ENCODE measurements at regions not wholly inside any gene's neighbourhood (a gene's known extent, or its start where the extent isn't known, plus 50 kb on each side); places are given as distances from the start of the nearest gene placed in this dataset.

GRCh38 chr1:201697174-201697573 lies 131.8 kb upstream of the IPO9 start:
- ATAC-seq (no peak), DNase-seq (no peak)
- H3K27me3 ChIP-seq (ENCODE audit: control insufficient read depth, insufficient read depth): no peaks in the 10 kb centered on the region
- no peak overlapping the region for H3K4me3 ChIP-seq (ENCODE audit: low read length)
- peaks cover 42% of the 10 kb centered on the region for H3K4me1 ChIP-seq (ENCODE audit: control insufficient read depth, insufficient read depth, low read length)
- no peaks in the 10 kb centered on the region for H3K9me3 ChIP-seq (ENCODE audit: control insufficient read depth, low read length)
- 89% methylated on average over 4 of the region's 4 CpGs for WGBS
- intact Hi-C loops (cut with DNase I): loop anchor here in 2 of 4 donors (10.0 kb wide), 2 partner anchors 52 to 62 kb away; no protein-coding TSS in a partner anchor
- no peak overlapping the region for H3K27ac ChIP-seq (ENCODE audit: low read length)

- Histone ChIP-seq H3K4me3 (ENCODE audit: low read length) (no peak overlapping the region), H3K4me1 (ENCODE audit: control insufficient read depth, insufficient read depth, low read length) (peaks cover 10% of the 10 kb centered on the region), H3K27me3 (ENCODE audit: control insufficient read depth, insufficient read depth) (no peaks in the 10 kb centered on the region), H3K9me3 (ENCODE audit: control insufficient read depth, low read length) (no peaks in the 10 kb centered on the region), H3K27ac (ENCODE audit: low read length) (no peak overlapping the region)
- DNase-seq: no peak
- ATAC-seq: no peak
- intact Hi-C loops (cut with DNase I): loop anchor here in 1 of 4 donors (5.0 kb wide), 1 partner anchor 140 kb away; no protein-coding TSS in a partner anchor
- WGBS: 95% methylated on average over 2 of the region's 2 CpGs
Observed at GRCh38 chr1:201701831-201702230, 127.1 kb upstream of the IPO9 start.

- ATAC-seq (peak in 1 of 2 donors; percentile 15), DNase-seq (no peak)
- intact Hi-C loops (cut with DNase I): loop anchor here in 1 of 4 donors (5.0 kb wide), 1 partner anchor 141 kb away; no protein-coding TSS in a partner anchor
- H3K27ac ChIP-seq (ENCODE audit: low read length): peak overlapping the region; percentile 5
- WGBS: 50% methylated on average over 2 of the region's 2 CpGs
- H3K4me3 ChIP-seq (ENCODE audit: low read length): no peak overlapping the region
- no peaks in the 10 kb centered on the region for H3K9me3 ChIP-seq (ENCODE audit: control insufficient read depth, low read length)
- peaks cover 5% of the 10 kb centered on the region for H3K4me1 ChIP-seq (ENCODE audit: control insufficient read depth, insufficient read depth, low read length)
- H3K27me3 ChIP-seq (ENCODE audit: control insufficient read depth, insufficient read depth): no peaks in the 10 kb centered on the region
Observed at GRCh38 chr1:201702936-201703335, 126.0 kb upstream of the IPO9 start.

GRCh38 chr1:201703621-201704438 lies 125.1 kb upstream of the IPO9 start:
- H3K4me3 ChIP-seq (ENCODE audit: low read length): no peak overlapping the region

GRCh38 chr1:201704439-201704792 lies 124.5 kb upstream of the IPO9 start:
- Histone ChIP-seq H3K27ac (ENCODE audit: low read length) (no peak overlapping the region), H3K4me1 (ENCODE audit: control insufficient read depth, insufficient read depth, low read length) (peaks cover 5% of the 10 kb centered on the region), H3K9me3 (ENCODE audit: control insufficient read depth, low read length) (no peaks in the 10 kb centered on the region), H3K4me3 (ENCODE audit: low read length) (no peak overlapping the region), H3K27me3 (ENCODE audit: control insufficient read depth, insufficient read depth) (no peaks in the 10 kb centered on the region)
- ATAC-seq (no peak), DNase-seq (no peak)
- 53% methylated on average over 2 of the region's 2 CpGs for WGBS
- intact Hi-C loops (cut with DNase I): loop anchor here (1.0 to 5.0 kb wide), 3 partner anchors 142 to 145 kb away; no protein-coding TSS in a partner anchor

More at GRCh38 chr1:201703621-201704438, 125.1 kb upstream of the IPO9 start:
- WGBS: 24% methylated on average over 23 of the region's 23 CpGs
- H3K27ac ChIP-seq (ENCODE audit: low read length): peak overlapping the region; percentile 68
- no peaks in the 10 kb centered on the region for H3K27me3 ChIP-seq (ENCODE audit: control insufficient read depth, insufficient read depth)
- H3K9me3 ChIP-seq (ENCODE audit: control insufficient read depth, low read length): no peaks in the 10 kb centered on the region
- peaks cover 5% of the 10 kb centered on the region for H3K4me1 ChIP-seq (ENCODE audit: control insufficient read depth, insufficient read depth, low read length)
- intact Hi-C loops (cut with DNase I): loop anchor here (1.0 to 5.0 kb wide), 3 partner anchors 142 to 145 kb away; no protein-coding TSS in a partner anchor
- DNase-seq (peak; percentile 89 to 94 (median 94)), ATAC-seq (peak; percentile 91 to 92)

- Histone ChIP-seq H3K27me3 (ENCODE audit: control insufficient read depth, insufficient read depth) (no peaks in the 10 kb centered on the region), H3K27ac (ENCODE audit: low read length) (no peak overlapping the region), H3K9me3 (ENCODE audit: control insufficient read depth, low read length) (no peaks in the 10 kb centered on the region), H3K4me3 (ENCODE audit: low read length) (no peak overlapping the region), H3K4me1 (ENCODE audit: control insufficient read depth, insufficient read depth, low read length) (peaks cover 8% of the 10 kb centered on the region)
- 91% methylated on average over 9 of the region's 9 CpGs for WGBS
- DNase-seq (no peak), ATAC-seq (no peak)
- intact Hi-C loops (cut with DNase I): loop anchor here in 2 of 4 donors (2.0 kb wide), 1 partner anchor 145 kb away; no protein-coding TSS in a partner anchor
Observed at GRCh38 chr1:201705389-201705788, 123.6 kb upstream of the IPO9 start.

- 59% methylated on average over 1 of the region's 1 CpG for WGBS
- H3K4me3 ChIP-seq (ENCODE audit: low read length): no peak overlapping the region
- peaks cover 11% of the 10 kb centered on the region for H3K4me1 ChIP-seq (ENCODE audit: control insufficient read depth, insufficient read depth, low read length)
- H3K27ac ChIP-seq (ENCODE audit: low read length): no peak overlapping the region
- ATAC-seq (no peak), DNase-seq (no peak)
- H3K9me3 ChIP-seq (ENCODE audit: control insufficient read depth, low read length): no peaks in the 10 kb centered on the region
- intact Hi-C loops (cut with DNase I): no loop called here
- H3K27me3 ChIP-seq (ENCODE audit: control insufficient read depth, insufficient read depth): no peaks in the 10 kb centered on the region
Observed at GRCh38 chr1:201706109-201706508, 122.8 kb upstream of the IPO9 start.

GRCh38 chr1:201707027-201707426 lies 121.9 kb upstream of the IPO9 start:
- Histone ChIP-seq H3K9me3 (ENCODE audit: control insufficient read depth, low read length) (no peaks in the 10 kb centered on the region), H3K4me3 (ENCODE audit: low read length) (no peak overlapping the region), H3K27me3 (ENCODE audit: control insufficient read depth, insufficient read depth) (no peaks in the 10 kb centered on the region), H3K4me1 (ENCODE audit: control insufficient read depth, insufficient read depth, low read length) (peaks cover 15% of the 10 kb centered on the region), H3K27ac (ENCODE audit: low read length) (no peak overlapping the region)
- DNase-seq: no peak
- no peak for ATAC-seq
- 90% methylated on average over 7 of the region's 7 CpGs for WGBS
- intact Hi-C loops (cut with DNase I): no loop called here

GRCh38 chr1:201707656-201708055 lies 121.3 kb upstream of the IPO9 start:
- H3K9me3 ChIP-seq (ENCODE audit: control insufficient read depth, low read length): no peaks in the 10 kb centered on the region
- 59% methylated on average over 2 of the region's 2 CpGs for WGBS
- H3K27ac ChIP-seq (ENCODE audit: low read length): no peak overlapping the region
- H3K4me3 ChIP-seq (ENCODE audit: low read length): no peak overlapping the region
- intact Hi-C loops (cut with DNase I): loop anchor here in 1 of 4 donors (2.0 kb wide), 1 partner anchor 85 kb away; no protein-coding TSS in a partner anchor
- DNase-seq (no peak), ATAC-seq (no peak)
- H3K4me1 ChIP-seq (ENCODE audit: control insufficient read depth, insufficient read depth, low read length): peaks cover 21% of the 10 kb centered on the region
- H3K27me3 ChIP-seq (ENCODE audit: control insufficient read depth, insufficient read depth): no peaks in the 10 kb centered on the region

GRCh38 chr1:201708085-201708512 lies 120.9 kb upstream of the IPO9 start:
- H3K4me3 ChIP-seq (ENCODE audit: low read length): no peak overlapping the region
- no peaks in the 10 kb centered on the region for H3K27me3 ChIP-seq (ENCODE audit: control insufficient read depth, insufficient read depth)
- H3K4me1 ChIP-seq (ENCODE audit: control insufficient read depth, insufficient read depth, low read length): peaks cover 22% of the 10 kb centered on the region
- ATAC-seq (no peak), DNase-seq (peak in 2 of 3 donors; percentile 52 to 57)
- no peak overlapping the region for H3K27ac ChIP-seq (ENCODE audit: low read length)
- no peaks in the 10 kb centered on the region for H3K9me3 ChIP-seq (ENCODE audit: control insufficient read depth, low read length)
- 65% methylated on average over 4 of the region's 4 CpGs for WGBS
- intact Hi-C loops (cut with DNase I): loop anchor here in 1 of 4 donors (2.0 kb wide), 1 partner anchor 85 kb away; no protein-coding TSS in a partner anchor

GRCh38 chr1:201708691-201709090 lies 120.3 kb upstream of the IPO9 start:
- no peak for ATAC-seq
- Histone ChIP-seq H3K4me3 (ENCODE audit: low read length) (no peak overlapping the region), H3K4me1 (ENCODE audit: control insufficient read depth, insufficient read depth, low read length) (peaks cover 24% of the 10 kb centered on the region), H3K27me3 (ENCODE audit: control insufficient read depth, insufficient read depth) (no peaks in the 10 kb centered on the region), H3K9me3 (ENCODE audit: control insufficient read depth, low read length) (no peaks in the 10 kb centered on the region), H3K27ac (ENCODE audit: low read length) (no peak overlapping the region)
- no peak for DNase-seq
- 93% methylated on average over 5 of the region's 5 CpGs for WGBS
- intact Hi-C loops (cut with DNase I): loop anchor here in 3 of 4 donors (1.0 to 2.0 kb wide), 2 partner anchors 84 kb away; no protein-coding TSS in a partner anchor
